ENCODE measurements at regions not wholly inside any gene's neighbourhood (a gene's known extent, or its start where the extent isn't known, plus 50 kb on each side); places are given as distances from the start of the nearest gene placed in this dataset.

DNA sequence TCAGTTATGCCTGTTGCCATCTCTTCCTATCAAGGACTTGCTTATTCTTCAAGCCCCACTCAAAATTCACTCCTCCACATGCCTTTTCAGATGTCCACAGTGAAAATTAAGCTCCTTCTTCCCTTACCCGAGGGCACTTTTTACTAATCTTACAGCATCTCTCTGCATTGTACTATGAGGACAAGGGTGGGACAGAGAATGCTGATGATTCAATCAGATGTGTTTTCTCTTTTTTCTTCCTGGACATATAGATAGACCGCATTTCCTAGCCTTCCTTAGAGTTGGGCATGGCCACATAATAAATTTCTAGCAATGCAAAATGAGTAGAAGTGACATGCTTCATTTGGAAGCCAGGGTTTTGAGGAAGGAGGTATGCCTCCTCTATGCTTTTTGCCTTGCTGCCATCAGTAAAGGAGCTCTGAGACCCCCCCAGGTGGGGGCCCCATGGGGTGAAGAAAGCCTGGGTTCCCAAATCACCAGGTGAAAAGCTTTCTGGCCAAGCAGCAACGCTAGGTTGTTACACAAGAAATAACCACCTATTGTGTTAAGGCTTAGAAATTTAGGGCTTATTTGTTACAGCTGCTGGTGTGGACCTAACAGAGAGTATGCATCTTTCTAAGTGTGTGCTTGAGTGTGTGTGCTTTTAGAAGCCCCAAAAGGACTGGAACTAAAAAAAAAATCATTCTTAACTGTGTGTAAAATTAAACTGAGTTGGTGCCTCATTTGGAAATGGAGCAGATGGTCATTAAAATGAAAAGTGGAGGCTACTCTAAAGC is 424.5 kb downstream of the STK39 start:
- Histone ChIP-seq H3K79me2 (ENCODE audit: low read length) (no peaks in the 10 kb centered on the region), H3K4me3 (ENCODE audit: low read length) (no peak overlapping the region), H3K9ac (ENCODE audit: low read length) (no peak overlapping the region), H3K27ac (ENCODE audit: low read length) (no peak overlapping the region), H3K36me3 (replicated peaks; ENCODE audit: low read depth, low read length) (no peaks in the 10 kb centered on the region), H3K9me3 (ENCODE audit: insufficient read depth, low read length) (no peaks in the 10 kb centered on the region), H3K4me1 (ENCODE audit: low read length) (no peaks in the 10 kb centered on the region), H4K20me1 (ENCODE audit: insufficient read depth, low read length) (no peaks in the 10 kb centered on the region), H3K27me3 (ENCODE audit: low read depth, low read length) (no peaks in the 10 kb centered on the region), H2AFZ (ENCODE audit: low read depth, low read length) (no peak overlapping the region), H3K4me2 (ENCODE audit: low read length) (no peak overlapping the region)
- TF ChIP-seq, protein P1, sequence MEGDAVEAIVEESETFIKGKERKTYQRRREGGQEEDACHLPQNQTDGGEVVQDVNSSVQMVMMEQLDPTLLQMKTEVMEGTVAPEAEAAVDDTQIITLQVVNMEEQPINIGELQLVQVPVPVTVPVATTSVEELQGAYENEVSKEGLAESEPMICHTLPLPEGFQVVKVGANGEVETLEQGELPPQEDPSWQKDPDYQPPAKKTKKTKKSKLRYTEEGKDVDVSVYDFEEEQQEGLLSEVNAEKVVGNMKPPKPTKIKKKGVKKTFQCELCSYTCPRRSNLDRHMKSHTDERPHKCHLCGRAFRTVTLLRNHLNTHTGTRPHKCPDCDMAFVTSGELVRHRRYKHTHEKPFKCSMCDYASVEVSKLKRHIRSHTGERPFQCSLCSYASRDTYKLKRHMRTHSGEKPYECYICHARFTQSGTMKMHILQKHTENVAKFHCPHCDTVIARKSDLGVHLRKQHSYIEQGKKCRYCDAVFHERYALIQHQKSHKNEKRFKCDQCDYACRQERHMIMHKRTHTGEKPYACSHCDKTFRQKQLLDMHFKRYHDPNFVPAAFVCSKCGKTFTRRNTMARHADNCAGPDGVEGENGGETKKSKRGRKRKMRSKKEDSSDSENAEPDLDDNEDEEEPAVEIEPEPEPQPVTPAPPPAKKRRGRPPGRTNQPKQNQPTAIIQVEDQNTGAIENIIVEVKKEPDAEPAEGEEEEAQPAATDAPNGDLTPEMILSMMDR (IDR thresholded peaks at IDR 0.05; ENCODE audit: low read depth, low read length): no peak
- TF ChIP-seq EZH2phosphoT487 (IDR thresholded peaks at IDR 0.05; ENCODE audit: low read depth): no peak

DNA sequence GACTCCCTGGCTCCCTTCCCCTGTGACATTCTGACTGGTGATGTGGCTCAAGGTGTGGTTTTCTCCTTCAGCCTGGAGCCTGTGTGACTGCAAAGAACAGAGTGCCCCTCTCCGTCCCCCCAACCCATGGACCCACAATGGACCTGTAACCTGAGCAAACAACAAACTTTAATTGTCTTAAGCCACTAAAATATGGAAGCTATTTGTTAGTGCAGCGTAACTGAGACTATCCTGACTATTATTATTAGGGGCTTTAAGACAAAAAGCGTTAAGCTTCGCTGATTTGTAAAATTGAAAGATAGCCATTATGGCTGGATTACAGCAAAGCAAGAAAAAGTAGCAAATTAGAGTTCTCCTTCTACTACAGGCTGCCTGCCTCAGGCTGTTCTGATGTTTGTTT is 426.9 kb downstream of the STK39 start:
- Histone ChIP-seq H3K4me1 (ENCODE audit: low read length) (no peaks in the 10 kb centered on the region), H3K27me3 (ENCODE audit: low read depth, low read length) (no peaks in the 10 kb centered on the region), H3K4me2 (ENCODE audit: low read length) (no peak overlapping the region), H3K27ac (ENCODE audit: low read length) (no peak overlapping the region), H3K9me3 (ENCODE audit: insufficient read depth, low read length) (no peaks in the 10 kb centered on the region), H3K9ac (ENCODE audit: low read length) (no peak overlapping the region), H4K20me1 (ENCODE audit: insufficient read depth, low read length) (no peaks in the 10 kb centered on the region), H3K79me2 (ENCODE audit: low read length) (no peaks in the 10 kb centered on the region), H3K36me3 (replicated peaks; ENCODE audit: low read depth, low read length) (no peaks in the 10 kb centered on the region), H2AFZ (ENCODE audit: low read depth, low read length) (no peak overlapping the region), H3K4me3 (ENCODE audit: low read length) (no peak overlapping the region)
- TF ChIP-seq, protein P1 (IDR thresholded peaks at IDR 0.05; ENCODE audit: low read depth, low read length): no peak
- TF ChIP-seq EZH2phosphoT487 (IDR thresholded peaks at IDR 0.05; ENCODE audit: low read depth): no peak

DNA sequence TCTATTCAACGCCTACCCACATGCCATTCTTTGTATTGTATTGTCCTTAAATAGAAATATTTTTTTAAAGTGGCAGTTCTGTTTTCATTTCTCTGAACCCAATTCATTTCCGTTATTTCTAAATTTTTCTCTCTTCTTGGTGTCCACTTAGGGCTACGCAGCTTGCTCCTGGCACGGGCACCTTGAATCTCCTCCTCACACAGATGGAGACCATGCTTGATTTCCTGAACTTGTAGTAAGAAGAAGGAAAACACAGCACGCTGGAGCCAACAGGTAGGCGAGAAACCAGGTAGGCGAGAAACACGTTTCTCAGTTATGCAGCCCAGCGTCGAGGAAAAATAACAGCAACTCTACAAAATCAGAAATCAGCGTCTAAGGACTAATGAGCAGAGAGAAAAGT is 428.9 kb downstream of the STK39 start:
- H2AFZ ChIP-seq (ENCODE audit: low read depth, low read length): no peak overlapping the region
- no peak overlapping the region for H3K4me3 ChIP-seq (ENCODE audit: low read length)
- no peak for TF ChIP-seq EZH2phosphoT487 (IDR thresholded peaks at IDR 0.05; ENCODE audit: low read depth)
- TF ChIP-seq, protein P1 (IDR thresholded peaks at IDR 0.05; ENCODE audit: low read depth, low read length): no peak

DNA sequence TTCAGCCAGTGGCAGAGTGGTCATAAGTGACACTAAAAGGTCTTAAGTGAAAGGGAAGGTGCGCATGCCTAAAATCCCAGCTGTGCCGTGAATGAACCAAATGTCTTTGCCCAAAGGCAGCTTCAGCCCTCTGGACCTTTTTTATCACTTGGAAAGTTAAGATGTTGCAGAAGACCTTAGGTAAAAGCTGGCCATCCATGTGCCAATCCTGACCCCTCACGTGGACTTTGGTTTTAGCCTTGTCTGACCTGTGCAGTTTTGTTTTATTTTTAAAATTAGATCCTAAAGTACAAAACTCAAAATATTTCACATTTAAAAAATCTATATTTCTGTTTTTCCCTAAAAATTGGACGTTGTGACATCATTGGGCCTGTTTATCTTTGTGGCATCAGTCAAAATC is 429.5 kb downstream of the STK39 start:
- Histone ChIP-seq H3K9me3 (ENCODE audit: insufficient read depth, low read length) (no peaks in the 10 kb centered on the region), H2AFZ (ENCODE audit: low read depth, low read length) (no peak overlapping the region), H3K4me3 (ENCODE audit: low read length) (no peak overlapping the region), H3K4me1 (ENCODE audit: low read length) (no peaks in the 10 kb centered on the region), H3K27ac (ENCODE audit: low read length) (no peak overlapping the region), H3K36me3 (replicated peaks; ENCODE audit: low read depth, low read length) (no peaks in the 10 kb centered on the region), H3K4me2 (ENCODE audit: low read length) (no peak overlapping the region), H3K27me3 (ENCODE audit: low read depth, low read length) (no peaks in the 10 kb centered on the region), H3K79me2 (ENCODE audit: low read length) (no peaks in the 10 kb centered on the region), H3K9ac (ENCODE audit: low read length) (no peak overlapping the region), H4K20me1 (ENCODE audit: insufficient read depth, low read length) (no peaks in the 10 kb centered on the region)
- no peak for TF ChIP-seq EZH2phosphoT487 (IDR thresholded peaks at IDR 0.05; ENCODE audit: low read depth)
- TF ChIP-seq, protein P1 (IDR thresholded peaks at IDR 0.05; ENCODE audit: low read depth, low read length): no peak

More for the DNA sequence above, 428.9 kb downstream of the STK39 start:
- Histone ChIP-seq H3K36me3 (replicated peaks; ENCODE audit: low read depth, low read length) (no peaks in the 10 kb centered on the region), H3K4me2 (ENCODE audit: low read length) (no peak overlapping the region), H3K79me2 (ENCODE audit: low read length) (no peaks in the 10 kb centered on the region), H3K27ac (ENCODE audit: low read length) (no peak overlapping the region), H3K9me3 (ENCODE audit: insufficient read depth, low read length) (no peaks in the 10 kb centered on the region), H3K4me1 (ENCODE audit: low read length) (no peaks in the 10 kb centered on the region), H4K20me1 (ENCODE audit: insufficient read depth, low read length) (no peaks in the 10 kb centered on the region), H3K9ac (ENCODE audit: low read length) (no peak overlapping the region), H3K27me3 (ENCODE audit: low read depth, low read length) (no peaks in the 10 kb centered on the region)

All from OCI-LY3 (cell line).